ENCODE measurements at regions not wholly inside any gene's neighbourhood (a gene's known extent, or its start where the extent isn't known, plus 50 kb on each side); places are given as distances from the start of the nearest gene placed in this dataset.

- no peak for TF ChIP-seq EZH2 (IDR thresholded peaks at IDR 0.05; ENCODE audit: low read depth, unreplicated experiment)
- no peak for TF ChIP-seq CTCF (conservative IDR thresholded peaks at IDR 0.05; ENCODE audit: low read depth in 2 of 2)
- TF ChIP-seq REST (IDR thresholded peaks at IDR 0.05; ENCODE audit: unreplicated experiment) = no peak
Observed at GRCh38 chrX:151812661-151813060, 78.1 kb downstream of the CNGA2 start.

All from GM23338 (cell line).